ENCODE measurements at regions not wholly inside any gene's neighbourhood (a gene's known extent, or its start where the extent isn't known, plus 50 kb on each side); places are given as distances from the start of the nearest gene placed in this dataset.

DNA sequence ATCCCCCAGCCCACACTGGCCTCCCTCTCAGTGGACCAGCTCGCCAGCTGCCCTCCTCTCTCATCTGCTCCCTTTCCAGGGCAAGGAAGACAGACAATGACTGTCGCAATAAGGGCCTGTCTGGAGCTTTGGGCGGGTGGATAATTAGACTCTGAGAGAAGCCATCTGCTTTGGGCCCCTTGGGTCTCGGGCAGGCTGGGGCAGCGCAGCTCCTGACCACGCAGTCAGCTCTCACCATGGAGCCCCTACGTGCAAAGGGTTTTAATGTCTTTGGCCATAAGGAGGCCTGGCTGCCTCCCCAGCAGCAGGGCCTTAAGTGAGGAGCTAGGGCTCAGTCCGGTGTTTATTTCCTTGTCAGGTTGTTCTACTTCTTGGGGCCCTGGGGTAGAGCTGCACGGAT lies 153.9 kb downstream of the CHST1 start:
- TF ChIP-seq, protein P1, sequence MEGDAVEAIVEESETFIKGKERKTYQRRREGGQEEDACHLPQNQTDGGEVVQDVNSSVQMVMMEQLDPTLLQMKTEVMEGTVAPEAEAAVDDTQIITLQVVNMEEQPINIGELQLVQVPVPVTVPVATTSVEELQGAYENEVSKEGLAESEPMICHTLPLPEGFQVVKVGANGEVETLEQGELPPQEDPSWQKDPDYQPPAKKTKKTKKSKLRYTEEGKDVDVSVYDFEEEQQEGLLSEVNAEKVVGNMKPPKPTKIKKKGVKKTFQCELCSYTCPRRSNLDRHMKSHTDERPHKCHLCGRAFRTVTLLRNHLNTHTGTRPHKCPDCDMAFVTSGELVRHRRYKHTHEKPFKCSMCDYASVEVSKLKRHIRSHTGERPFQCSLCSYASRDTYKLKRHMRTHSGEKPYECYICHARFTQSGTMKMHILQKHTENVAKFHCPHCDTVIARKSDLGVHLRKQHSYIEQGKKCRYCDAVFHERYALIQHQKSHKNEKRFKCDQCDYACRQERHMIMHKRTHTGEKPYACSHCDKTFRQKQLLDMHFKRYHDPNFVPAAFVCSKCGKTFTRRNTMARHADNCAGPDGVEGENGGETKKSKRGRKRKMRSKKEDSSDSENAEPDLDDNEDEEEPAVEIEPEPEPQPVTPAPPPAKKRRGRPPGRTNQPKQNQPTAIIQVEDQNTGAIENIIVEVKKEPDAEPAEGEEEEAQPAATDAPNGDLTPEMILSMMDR (conservative IDR thresholded peaks at IDR 0.05; ENCODE audit: low read depth, low read length), result no peak
- TF ChIP-seq CHD1 (IDR thresholded peaks at IDR 0.05; ENCODE audit: low read depth, low read length) (no peak), NFE2L2 (IDR thresholded peaks at IDR 0.05; ENCODE audit: low read depth, low read length) (no peak), RAD21 (IDR thresholded peaks at IDR 0.05; ENCODE audit: low read length) (no peak), POLR2A (IDR thresholded peaks at IDR 0.05; ENCODE audit: low read depth, low read length) (no peak)
- TF ChIP-seq, protein P2, sequence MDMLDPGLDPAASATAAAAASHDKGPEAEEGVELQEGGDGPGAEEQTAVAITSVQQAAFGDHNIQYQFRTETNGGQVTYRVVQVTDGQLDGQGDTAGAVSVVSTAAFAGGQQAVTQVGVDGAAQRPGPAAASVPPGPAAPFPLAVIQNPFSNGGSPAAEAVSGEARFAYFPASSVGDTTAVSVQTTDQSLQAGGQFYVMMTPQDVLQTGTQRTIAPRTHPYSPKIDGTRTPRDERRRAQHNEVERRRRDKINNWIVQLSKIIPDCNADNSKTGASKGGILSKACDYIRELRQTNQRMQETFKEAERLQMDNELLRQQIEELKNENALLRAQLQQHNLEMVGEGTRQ (IDR thresholded peaks at IDR 0.05; ENCODE audit: low read depth, low read length), result no peak

Data from IMR-90 (cell line).